ENCODE measurements at regions not wholly inside any gene's neighbourhood (a gene's known extent, or its start where the extent isn't known, plus 50 kb on each side); places are given as distances from the start of the nearest gene placed in this dataset.

DNA sequence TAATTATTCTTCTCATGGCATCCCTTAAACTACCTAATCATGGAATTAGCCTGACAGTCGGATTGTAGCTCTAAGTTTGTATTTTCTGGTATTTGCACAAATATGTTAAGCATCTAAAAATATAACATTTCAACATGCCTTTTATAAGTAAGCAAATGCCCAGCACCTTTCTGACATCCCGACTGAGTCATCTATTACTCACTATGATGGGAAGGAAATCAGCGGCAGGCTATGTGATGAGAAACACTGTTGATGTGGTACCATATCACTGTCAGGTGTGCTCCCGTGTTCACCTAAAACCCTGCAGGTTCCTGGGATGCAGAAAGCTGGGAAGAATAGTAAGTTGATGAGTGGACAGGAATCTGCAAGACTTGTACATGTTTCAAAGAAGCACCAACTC lies 367.8 kb upstream of the IL12A start:
- peak; percentile 16 for DNase-seq (ENCODE audit: low read depth)

DNA sequence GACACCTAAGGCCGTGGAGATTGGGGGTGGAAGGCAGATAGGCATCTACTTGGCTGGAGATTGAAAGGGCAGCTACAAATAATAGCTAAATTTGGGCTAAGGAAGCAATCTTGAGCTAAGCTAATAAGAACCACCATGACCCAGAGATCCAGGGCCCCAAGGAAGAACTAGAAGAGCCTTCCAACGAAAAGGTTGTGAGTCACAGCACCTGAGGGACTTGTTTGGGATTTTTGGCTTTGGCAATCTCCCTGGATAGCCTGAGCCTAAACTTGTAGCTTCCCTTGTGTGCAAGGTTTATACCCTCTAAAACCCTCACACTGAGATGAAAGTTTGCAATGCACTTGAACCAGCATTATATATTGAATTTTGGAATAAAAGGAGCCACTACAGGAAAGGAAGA lies 364.0 kb upstream of the IL12A start:
- DNase-seq (ENCODE audit: low read depth), result no peak

DNA sequence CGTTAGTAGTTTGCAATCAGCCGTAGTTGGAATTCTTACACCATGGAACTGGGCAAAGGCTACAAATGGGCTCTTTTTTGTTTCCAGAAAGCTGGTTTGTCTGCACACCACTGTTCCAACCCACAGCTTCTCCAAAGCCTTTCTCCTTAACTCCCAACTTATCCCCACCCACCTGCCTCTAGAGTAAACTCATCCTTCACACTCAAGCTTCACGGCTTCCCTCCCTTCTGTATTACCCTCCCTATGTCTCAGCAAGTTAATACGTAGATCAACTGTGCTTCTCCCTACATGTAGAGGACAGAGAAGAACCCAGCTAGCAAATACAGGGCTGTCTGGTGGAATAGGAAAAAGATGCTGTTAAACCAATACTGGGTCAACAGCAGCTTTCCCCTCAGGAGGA lies 363.0 kb upstream of the IL12A start:
- no peak for DNase-seq (ENCODE audit: low read depth)

DNA sequence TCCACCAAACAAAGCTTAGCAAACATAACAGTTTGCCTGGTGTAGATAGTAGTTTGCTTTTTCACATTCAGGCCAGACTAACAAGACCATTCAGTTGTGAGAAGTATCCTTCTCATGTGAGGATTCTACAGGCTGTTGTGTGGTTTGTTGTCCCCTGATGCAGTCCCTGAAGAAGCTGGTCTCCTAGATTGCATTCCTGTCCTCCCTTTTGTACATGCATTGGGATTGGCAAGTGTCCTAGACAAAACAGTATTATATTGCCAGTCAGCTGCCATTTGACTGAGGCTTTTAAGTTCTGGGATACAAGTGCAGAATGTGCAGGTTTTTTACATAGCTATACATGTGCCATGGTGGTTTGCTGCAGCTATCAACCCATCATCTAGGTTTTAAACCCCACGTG lies 362.0 kb upstream of the IL12A start:
- DNase-seq (ENCODE audit: low read depth), result no peak

DNA sequence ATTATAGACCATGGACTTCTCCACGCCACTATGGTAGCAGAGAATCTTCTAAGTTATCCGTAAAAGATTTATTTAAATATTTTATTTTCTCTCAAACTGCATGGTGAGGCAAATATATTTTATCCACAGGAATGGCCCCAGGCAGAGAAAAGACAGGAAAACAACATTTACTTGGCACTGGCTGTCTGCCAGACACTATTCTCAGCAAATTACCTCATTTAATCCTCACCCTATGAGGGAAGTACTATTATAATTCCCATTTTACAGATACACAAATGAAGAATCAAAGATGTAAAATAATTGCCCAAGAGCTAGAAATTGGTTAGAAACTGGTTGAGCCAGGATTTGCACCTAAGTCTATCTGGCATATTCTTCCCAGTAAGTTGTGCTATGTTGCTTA lies 361.4 kb upstream of the IL12A start:
- no peak for DNase-seq (ENCODE audit: low read depth)

DNA sequence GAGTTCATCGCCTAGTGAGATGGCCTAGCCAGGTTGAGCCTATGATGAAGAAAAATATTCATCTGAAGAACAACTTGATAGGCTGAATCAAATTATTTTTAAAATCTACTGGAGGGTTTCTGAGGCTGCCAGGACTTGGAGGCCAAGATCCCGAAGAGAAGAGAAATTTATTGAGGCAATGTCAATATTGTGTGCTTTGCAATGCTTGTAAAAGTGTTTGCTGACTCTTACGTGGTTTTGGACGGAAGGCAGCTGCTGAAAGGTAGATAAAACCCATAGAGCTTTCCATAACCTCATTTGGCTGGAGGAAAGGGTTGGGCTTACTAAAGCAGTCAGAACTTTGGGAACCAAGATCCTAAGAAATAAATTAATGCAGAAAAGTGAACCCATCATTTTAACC lies 361.0 kb upstream of the IL12A start:
- DNase-seq (ENCODE audit: low read depth), result no peak

DNA sequence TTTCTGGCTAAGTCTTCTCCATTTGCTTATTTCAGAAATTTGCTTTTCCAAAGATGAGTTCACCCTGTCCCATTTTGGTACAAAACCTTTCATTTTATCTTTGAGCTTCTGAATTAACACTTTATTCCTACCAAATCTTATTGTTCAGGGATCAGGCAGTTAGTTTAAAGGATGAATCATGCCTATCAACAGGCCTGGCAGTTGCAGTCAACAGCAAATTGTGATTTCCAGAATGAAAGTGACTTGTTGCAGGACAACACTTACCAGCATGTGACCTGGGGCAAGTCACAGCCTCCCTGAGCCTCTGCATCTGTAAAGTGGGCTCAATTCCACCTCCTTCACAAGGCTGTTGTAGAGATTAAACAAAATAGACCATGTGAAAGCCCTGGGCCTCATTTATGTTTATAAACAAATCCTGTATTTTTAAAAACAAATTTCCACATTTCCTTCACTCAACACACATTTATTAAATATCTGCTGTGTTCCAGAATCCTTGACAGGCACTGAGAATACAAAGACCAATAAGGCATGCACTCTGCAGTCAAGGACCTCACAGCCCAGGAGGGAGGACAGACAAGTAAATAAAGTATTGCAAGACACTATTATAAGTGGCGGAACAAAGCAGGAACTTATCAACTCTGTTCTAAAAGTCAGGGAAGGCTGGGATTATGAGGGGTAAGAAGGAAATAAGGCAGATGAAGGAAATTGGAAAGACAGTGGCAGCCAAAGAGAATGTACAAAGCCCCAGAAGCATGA lies 359.1 kb upstream of the IL12A start:
- DNase-seq (ENCODE audit: low read depth), result no peak

DNA sequence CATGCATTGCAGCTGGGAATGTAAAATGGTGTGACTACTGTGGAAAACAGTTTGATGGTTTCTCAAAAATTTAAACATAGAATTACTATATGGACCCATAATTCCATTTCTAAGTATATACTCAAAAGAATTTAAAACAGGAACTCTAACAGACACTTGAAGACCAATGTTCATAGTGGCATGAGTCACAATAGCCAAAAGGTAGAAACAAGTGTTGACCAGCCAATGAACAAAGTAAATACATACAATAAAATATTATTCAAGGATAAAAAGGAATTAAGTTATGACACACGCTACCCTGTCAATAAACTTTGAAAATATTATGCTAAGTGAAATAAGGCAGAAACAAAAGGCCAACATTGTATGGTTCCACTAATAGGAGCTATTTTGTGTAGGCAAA lies 357.4 kb upstream of the IL12A start:
- no peak for DNase-seq (ENCODE audit: low read depth)

DNA sequence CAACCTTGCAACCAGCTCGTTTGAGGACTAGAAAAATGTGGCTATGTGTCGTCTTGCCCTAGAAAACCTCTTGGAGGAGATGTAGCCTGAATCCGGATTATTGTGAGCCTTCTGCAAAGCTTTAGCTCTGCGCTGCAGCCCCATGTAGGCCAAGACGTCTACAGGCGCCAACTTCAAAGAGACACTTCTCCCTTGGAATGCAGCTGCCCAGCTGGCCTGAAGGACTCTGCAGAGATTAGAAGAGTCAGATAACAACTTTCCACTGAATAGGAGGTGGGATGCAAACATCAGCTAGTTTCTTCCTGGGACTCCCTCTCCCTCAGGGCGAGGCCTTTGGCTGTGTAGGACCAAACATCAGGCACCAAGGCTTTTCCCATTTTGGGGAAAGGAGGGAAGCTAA lies 356.5 kb upstream of the IL12A start:
- no peak for DNase-seq (ENCODE audit: low read depth)

DNA sequence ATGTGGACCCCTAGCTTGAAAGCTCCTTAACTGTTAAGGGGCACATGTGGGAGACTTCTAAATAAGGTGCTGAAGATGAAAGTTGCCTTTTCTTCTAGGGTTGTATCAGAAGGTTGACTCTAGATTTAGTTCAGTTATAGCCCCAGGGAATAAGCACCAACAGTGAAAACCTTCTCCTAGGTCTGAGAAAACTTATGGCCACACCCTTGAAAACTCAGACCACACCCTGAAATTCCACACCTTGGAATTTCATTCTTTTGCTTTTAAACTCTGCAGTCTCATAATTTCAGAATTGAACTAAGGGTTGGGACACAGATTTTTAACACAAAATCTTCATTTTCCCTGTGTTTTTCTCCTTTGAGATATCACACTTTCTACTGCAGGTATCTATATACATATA lies 355.8 kb upstream of the IL12A start:
- no peak for DNase-seq (ENCODE audit: low read depth)

DNA sequence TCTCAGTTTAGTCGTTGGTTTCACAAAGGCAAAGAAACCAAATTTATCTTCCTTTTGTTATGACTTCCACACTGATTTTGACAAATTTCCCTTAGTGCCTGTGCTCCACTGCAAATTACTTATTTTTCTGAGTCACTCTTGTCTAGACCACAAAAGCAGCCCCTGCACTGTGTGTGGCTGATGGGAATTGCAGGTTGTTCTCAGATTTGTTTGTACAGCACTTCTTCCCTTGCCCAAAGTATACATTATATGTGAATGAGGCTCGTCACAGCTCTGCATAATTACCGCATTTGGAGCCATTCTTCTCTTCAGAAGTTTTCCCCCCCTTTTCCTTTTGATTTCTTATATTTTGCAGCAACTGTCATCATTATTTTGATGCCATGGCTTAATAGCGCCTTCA lies 354.2 kb upstream of the IL12A start:
- no peak for DNase-seq (ENCODE audit: low read depth)

DNA sequence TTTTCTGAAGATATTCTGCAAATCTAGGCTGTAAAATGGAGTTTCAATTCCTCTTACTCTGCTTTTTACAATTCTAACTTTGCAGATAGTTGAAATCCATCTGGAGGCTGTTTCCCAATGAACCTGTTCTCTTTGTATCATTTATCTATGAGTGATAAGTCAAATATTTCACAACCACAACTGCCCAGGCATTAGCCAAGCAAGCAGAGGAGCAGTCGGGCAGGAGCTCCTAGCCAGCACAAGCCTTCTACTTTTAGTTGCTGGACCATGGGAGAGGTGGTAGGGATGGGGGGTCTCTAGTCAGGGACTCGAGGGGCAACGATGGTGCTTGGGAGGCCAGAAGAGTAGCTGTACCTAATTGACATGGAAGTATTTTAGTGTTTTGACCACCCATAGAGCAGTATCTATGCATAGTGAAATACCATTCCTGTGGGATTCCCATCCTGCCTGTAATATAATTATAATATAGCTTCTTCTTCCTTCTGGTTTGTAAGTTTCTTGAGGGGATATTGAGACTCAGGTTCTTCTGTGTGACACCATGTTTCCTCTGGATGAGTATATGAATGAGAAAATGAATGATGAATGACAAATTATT lies 353.5 kb upstream of the IL12A start:
- DNase-seq (ENCODE audit: low read depth), result no peak

DNA sequence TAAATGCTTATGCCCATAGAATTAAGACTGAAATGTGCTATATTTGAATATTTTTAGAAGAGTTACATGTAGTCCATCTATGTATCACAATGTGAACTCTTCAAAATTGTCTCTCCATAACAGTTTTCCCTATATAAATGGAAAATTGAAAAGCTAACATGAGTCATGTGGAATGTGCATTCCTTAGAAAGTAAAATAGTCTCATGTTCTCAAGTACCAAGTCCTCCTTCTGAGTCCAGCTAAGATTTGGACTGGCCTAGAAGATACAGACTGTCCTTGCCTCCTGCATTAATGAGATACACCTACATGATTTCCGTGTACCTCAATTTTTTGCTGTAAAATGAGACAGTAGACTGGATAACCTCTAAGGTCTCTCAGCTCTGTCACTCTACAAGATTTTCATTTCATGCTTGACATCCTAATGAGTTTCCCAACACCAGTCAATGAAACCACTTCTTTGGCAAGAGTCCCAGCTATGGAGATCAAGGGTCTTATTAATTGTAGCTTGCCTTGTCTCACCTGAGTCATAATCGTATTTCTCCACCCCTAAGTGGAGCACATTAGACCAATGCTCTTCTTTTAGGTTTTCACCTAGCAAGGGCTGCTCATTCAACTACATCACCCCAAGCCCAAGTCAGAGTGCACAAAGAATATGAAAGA lies 350.6 kb upstream of the IL12A start:
- no peak for DNase-seq (ENCODE audit: low read depth)

DNA sequence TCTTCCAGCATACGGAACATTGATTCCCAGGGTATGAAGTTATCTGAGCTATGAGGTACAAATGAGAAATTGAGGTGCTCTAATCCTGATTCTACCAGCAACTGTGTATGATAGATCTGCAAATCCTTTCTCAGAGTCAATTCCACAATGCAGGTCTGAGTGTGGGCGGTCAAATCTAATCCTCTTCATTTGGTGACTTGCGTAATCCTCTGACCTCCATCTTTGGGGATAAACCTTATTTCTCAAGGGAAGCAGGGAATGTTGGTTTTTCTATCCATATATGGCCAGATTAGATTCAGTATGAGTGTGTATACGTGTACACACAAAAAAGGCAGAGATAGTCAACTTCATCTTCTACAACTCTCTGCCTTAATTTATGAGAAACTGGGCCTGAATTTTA lies 348.4 kb upstream of the IL12A start:
- DNase-seq (ENCODE audit: low read depth), result no peak

DNA sequence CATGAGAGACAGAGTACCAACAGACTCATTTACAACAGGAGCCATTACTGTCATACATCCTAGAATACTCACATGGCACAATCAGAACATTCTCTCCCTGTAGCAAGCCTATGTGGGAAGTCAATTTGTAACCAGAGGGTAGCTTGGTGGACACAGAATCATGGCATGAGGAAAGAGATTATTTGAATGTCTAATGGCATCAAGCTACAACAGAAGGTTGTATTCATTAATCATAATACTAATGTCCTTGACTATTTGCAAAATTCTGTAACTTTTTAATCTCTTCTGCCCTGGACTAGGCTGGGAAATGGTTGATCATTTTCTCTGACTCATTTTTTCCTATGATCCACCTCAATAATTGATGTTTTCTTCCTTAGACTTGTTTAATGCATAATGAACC lies 345.2 kb upstream of the IL12A start:
- DNase-seq (ENCODE audit: low read depth), result no peak

DNA sequence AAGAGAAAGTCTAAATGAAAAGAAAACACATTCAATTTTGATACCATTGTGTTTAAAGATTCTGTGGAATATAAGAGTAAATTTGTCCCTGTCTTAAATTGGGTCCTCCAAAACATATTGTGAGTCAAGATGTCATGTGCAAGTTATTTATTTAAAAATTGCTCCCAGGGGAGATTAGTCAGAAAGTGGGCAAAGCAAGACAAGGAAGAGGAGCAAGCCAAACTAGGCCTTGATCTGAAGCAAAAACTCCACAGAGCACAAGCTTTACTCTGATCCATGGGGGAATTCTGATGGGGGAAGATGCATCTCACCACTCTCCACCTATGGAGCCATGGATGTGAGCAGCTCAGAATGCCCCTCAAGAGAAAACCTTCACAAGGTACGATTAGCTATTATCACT lies 342.8 kb upstream of the IL12A start:
- no peak for DNase-seq (ENCODE audit: low read depth)

DNA sequence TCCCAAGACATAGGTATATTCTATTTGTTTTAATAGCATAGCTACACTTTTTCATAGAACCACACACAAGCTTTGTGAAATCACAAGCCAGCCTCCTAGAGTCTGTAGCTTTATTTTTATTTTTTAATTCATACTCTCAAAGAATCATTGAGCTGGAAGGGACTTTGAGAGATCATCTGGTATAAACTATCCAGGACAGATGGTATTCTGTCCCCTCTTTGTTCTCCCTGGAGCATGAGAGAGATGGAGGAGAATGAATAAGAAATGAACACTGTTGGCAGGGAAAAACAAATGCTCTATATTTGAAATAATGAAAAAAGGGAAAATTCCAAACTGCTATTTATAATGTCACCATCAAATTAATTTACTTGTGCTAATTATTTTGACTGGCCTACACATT lies 338.7 kb upstream of the IL12A start:
- no peak for DNase-seq (ENCODE audit: low read depth)

DNA sequence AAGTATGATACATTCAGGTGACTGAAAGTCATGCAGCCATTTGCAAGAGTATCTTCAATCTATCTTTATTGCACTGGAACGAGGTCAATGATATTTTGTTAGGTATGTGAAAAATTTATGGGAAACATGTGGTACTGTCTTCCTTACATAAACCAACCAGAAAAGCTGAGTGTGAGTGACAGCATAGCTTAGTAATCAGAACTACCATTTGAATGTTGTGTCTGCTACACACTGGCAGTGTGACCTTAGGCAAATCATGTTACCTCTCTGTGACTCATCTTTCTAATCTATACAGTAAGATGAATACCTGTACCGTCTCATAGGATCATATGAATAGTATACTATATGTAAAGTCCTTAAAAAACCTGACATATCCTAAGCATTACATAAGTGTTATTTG lies 337.9 kb upstream of the IL12A start:
- DNase-seq (ENCODE audit: low read depth), result no peak

DNA sequence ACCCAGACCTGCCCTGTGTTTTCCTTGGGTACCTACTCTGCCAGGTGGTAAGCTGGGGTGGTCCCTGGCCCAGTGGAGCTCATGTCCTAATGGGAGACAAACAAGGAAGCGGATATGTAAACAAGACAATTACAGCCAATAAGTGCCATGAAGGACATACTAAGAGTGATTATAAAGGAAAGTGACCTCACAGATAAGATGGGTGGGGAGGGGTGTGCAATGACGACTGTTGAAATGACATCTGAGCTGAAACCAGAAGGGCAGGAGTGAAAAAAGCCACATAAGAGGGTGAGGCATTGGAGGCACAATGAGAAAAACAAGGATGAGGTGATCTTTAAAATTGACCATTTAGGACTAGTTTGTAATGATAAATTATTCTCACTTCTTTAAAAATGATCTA lies 336.2 kb upstream of the IL12A start:
- no peak for DNase-seq (ENCODE audit: low read depth)

DNA sequence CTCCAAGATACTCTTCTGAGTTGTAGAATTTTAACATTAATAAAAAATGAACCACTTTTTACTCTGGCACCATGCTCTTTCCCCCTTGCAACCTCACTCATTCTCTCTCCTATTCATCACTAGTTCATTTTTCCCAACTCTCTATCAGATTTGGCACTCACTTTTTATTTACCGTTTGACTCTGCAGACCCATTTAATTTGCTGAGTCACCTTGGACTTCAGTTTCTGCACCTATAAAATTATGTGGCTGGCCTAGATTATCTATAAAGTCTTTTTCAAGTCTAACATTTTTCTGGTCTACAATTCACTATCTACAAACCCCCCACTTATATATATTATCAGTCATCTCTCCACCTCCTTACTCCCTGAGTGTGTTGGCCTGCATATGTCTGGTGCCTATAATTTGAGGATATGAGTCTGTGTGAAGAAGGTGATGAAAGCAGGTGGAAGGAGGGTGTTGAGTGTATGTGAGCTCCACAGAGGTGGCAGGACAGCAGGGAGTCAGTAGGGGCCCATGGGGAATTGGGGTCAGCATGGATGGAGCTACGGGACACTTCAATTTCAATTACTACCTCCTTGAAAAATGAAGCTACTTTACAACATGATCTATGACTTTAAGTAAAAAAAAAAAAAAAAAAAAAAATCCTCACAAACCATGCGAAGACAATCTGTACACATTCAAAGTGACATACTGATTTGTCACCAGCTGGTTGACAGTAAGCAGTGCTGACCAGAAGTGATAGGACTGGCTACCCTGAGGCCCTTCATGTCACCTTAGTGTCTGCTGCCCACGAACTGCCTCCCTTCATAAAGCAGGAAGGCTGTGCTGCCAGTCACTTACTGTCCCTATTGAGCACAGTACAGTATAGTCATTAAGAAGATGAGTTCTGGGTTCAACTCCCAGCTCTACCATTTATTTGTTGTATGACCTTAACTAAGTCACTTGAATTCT lies 334.2 kb upstream of the IL12A start:
- DNase-seq (ENCODE audit: low read depth), result no peak

DNA sequence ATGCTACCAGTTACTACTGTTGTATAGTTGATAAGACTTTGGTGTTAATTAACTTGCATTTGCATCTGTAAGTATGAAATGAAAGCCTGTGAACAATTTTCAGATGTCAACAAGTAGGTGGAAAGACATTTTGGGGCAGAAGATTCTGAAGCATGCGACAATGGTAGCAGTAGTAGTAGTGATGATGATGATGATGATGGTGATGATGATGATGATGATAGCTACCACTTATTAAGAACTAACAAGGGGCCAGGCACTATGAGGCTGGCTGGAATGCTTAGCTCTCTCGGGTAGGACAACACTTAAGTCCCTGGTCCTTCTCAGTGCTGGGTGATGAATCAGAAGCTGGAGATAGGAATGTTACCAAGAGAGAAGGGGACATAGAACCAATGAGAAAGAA lies 333.4 kb upstream of the IL12A start:
- DNase-seq (ENCODE audit: low read depth), result no peak

DNA sequence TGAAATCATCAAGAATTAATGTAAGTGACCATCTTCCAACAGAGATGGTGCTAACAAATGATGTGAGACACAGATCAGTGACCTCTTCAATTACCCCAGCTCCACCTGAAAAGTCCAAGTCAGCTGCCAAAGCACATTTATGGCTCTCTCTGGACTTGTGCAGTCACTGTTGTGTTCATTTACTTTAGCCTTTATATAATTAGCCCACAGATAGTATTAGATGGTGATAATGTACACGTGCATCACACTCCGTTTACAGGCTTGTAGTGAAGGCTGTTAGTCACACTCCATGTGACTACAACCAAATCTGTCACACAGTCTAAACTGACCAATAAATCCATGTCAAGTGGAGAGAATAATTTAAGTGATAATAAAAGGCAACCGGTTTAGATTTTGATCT lies 331.5 kb upstream of the IL12A start:
- no peak for DNase-seq (ENCODE audit: low read depth)

DNA sequence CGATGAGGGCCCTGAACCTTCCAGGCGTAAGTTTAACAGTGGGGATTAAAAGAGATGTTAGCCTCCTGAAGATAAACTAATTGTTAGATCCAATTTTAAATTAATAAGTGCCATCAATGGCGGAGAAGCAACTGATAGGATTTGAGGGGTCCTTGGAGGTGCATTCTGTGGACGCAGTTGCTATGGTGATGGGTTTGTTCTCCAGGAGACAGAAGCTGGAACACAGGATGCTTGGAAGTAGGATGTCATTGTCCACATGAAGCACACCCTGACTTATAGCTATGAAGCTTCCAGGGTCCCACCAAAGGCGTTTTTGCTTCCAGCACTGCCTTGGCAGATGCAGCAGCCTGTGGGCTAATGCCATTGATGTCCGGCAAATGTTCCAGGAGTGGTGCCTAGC lies 331.0 kb upstream of the IL12A start:
- DNase-seq (ENCODE audit: low read depth), result no peak

Measured in fibroblast of the conjunctiva (primary cell).